H1 (cell line): ENCODE measurements at regions not wholly inside any gene's neighbourhood (a gene's known extent, or its start where the extent isn't known, plus 50 kb on each side); places are given as distances from the start of the nearest gene placed in this dataset.

ENCODE experiments used
- ATF2 ChIP-seq: IDR thresholded peaks from 2 replicates; pipeline ENCODE4 v1.6.1; 2012; ENCODE audit warnings: low read length, inconsistent platforms

GRCh38 chr11:8826139-8826786, 84.7 kb upstream of the AKIP1 start (continued):
- TF ChIP-seq ATF2: 0 out of 2 replicates have a peak, but pooled peaks have one; percentile 22
